GM19468 (cell line): ENCODE measurements at regions not wholly inside any gene's neighbourhood (a gene's known extent, or its start where the extent isn't known, plus 50 kb on each side); places are given as distances from the start of the nearest gene placed in this dataset.

Source experiments
- ATAC-seq: cut with Tn5 transposase; IDR thresholded peaks from one replicate; pipeline ENCODE4 v1.9.1; 2021; ENCODE audit warnings: mild to moderate bottlenecking, moderate library complexity, moderate number of reproducible peaks; ENCODE audit not compliant: unreplicated experiment; ENCODE audit errors: extremely low read depth

GRCh38 chr22:49244466-49245420, 582.9 kb downstream of the BRD1 start:
- ATAC-seq: no peak

GRCh38 chr22:49243965-49244364, 583.7 kb downstream of the BRD1 start:
- no peak for ATAC-seq

GRCh38 chr22:49243335-49243734, 584.3 kb downstream of the BRD1 start:
- ATAC-seq: no peak

DNA sequence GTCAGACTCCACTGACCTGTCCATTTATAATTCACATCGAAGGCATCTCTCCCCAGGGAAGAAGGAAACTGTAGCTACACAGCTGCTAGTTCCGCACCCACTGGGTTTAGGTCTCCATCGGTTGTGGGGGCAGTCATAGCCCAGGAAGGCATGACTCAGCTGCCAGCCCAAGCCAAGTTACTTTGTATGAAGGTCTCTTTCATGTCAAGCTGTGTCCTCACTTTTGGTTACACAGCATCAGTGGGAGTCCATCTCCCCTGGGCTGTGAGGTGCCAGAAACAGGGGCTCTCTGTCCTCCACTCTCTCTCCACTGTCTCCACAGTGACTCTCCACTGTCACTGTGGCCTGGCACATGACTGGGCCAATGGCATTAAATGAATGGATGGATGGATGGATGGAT, 585.2 kb downstream of the BRD1 start:
- no peak for ATAC-seq

DNA sequence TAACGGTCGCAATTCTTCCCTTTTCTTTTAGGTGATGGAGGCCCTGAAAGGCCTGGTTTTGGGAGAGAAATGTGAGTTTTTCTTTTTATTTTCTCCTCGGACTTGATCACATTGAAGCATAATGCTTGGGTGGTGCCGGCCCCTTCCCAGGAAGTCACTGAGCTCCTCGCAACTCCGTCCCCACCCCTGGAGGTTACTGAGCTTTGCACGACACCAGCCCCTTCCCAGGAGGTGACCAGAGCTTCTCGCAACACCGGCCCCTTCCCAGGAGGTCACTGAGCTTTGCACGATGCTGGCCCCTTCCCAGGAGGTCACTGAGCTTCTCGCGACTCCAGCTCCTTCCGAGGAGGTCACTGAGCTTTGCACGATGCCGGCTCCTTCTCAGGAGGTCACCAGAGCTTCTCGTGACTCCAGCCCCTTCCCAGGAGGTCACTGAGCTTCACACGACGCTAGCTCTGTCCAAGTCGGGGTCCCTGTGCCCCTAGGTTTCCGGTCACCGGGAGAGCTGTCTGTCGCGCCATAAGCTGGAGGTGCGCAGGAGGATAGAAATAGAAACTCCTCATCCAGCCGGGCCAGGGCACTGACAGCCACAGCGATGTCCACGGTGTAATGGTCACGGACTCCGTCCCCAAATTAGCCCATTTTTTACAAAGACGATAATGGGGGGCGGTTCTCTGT, 586.4 kb downstream of the BRD1 start:
- ATAC-seq: no peak

DNA sequence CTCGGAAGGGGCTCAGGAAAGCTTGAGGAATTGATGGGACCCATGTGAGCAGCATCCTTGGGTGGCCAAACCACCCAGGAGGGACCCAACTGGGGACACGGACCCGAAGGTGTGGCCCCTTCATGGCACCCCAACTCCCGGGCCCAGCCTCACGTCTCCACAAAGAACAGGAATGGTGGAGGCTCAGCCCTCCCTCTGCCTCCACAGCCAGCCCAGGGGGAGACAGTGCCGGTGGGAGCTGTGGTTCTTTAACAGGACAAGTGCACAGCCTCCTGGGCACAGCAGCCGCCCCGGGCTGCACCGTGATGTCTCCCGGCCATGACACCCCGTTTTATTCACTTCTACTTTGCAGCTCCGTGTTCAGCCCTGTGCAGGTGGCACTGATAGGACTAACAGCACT, 587.2 kb downstream of the BRD1 start:
- ATAC-seq: no peak

- no peak for ATAC-seq
Measured at GRCh38 chr22:49240016-49240380, 587.7 kb downstream of the BRD1 start.

GRCh38 chr22:49239264-49240015, 588.2 kb downstream of the BRD1 start:
- ATAC-seq: no peak

DNA sequence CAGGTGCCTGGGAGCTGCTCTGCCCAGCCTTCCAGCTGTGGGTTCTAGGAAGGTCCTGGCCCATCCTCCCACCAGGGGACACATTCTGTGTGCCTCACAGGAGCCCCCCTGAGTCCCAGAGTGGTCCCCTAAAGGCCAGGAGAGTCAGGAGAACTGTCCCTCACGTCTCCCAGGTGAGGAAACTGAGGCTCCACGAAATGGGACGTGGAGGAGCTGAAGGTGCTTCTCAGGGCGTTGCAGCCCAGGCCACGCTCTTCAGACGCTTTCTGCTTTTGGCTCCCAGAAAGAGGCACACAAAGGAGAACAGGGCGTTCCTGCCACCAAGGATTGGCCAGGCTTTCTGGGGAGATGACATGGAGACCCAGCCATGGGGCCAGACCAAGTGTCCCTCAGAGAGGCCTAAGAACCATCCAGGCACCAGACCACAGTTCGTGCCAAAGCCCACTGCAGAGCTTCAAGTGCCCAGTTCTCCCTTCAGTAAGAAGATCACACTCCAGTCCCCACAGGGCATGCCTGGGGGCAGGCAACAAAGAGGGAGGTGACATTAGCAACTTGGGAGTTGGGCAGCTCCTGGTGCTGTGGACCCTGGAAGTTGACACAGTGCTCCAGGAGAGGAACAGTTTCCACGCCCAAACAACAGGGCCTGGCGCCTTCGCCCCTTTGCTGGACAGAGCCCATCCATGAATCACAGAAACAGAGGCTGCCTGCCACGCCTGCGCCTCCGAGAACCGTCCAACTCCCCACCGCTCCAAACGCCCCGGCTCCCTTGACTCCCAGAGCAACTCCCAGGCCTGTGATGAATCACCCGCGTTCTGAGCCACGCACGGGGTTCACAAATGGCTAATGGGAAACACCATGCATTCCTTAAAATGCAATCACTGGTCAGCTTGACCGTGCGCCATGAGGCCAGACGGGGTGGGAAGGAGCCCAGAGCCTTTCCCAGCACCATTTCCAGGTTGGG, 589.2 kb downstream of the BRD1 start:
- no peak for ATAC-seq

DNA sequence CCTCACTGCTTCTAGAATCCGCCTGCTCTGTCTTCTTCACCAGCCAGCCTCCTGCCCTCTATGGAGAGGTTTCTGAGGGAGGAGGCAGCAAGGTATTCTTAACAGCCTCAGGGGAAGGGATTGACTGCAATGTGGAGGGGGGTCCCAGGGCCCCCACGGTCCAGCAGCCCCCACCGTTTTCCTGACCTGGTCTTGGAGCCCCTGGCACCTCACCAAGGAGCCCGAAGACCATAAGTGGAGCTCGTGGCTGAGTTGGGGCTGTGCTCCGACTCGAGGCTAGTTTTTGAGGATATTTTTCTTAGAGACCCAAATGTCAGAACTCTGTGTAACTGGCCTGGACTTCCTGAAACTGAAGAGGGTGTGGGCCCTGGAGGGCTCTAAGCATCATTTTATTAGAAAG, 590.0 kb downstream of the BRD1 start:
- no peak for ATAC-seq

DNA sequence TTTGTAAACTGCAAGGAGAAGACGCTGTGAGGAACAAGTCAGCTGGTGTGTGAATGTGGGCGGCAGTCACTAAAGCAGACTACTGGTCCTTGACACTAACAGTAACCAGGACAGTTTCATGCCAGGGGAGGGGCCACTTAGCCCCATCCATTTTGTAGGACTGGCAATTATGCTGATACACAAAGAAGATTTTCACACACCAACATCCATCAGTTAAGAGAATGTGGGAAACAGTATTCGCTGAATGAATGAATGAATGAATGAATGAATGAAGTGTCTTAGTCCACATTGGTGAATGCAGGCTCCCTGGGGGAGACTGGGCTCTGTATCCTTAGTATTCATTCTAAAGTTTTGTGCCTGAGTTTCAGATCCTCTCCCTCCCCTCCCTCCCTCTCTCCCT, 590.4 kb downstream of the BRD1 start:
- ATAC-seq: no peak

DNA sequence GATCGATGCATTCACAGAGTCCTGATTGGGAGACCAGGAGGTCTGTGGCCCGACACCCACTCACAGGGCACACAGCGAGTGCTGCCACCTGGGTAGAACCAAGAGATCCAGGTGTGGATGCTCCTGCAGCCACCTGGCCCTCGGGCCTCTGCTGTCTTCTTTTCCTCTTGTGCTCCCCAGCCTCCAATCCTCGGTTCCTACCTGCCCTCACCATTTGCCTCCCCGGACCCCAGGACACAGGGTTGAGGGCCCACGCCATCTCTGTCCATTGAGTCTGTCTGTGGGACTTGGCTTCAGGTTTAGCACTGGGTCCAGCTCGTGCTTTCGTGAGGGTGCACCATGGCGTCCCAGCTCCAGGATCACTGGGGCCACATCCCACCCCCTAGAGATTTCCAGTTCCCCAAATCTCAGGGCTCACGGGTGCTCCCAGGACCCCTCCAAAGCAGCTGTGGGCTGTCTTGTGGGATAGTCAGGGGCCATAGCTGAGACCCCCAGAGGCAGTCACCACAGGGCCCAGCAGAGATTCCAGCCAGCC, 591.1 kb downstream of the BRD1 start:
- ATAC-seq: no peak

GRCh38 chr22:49235463-49236300, 592.0 kb downstream of the BRD1 start:
- ATAC-seq: no peak

DNA sequence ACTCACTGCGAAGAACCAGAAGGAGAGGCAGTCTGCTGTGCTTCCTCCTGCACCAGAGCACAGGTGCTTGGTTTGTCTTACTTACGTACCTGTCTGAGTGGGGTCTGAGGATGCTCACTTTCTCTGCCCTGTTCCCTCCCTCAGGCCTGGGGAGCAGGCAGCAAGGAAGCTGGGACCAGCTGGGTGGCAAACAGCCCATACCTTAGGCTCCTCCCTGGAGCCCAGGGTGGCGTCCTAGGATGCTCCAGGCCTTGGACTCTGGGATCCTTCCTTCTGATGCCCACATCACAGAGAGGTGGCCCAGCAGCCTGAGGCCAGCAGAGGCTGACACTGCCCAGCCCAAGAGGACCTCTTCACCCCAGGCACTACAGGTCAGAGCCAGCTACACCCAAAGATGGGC, 593.2 kb downstream of the BRD1 start:
- ATAC-seq: no peak

DNA sequence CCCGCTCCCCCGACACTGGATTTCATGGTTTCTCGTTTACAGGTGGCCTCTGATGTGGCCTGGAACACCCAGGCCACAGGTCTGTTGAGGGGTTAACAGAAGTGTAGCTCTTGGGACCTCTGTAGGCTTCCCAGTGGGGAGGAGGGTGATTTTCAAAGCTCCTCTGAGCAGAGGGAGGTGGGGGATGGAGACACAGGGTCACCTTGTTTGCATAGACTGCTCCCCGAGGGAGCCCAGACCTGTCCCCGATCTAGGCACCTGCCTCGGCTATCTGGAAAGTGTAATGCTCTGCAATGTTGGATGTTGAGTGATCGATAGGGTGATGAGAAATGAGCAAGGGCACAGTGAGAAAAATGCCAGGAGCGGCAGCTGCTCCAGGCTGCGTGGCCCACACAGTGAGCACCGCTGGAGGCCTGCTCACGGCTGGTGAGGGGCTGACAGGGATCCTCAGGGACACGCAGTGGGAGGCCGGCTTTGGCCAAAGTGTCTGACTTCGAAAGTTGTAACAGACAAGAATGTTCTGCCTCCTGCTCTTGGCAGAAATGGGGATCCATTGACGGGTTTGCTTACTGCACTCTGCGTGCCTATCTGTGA, 594.1 kb downstream of the BRD1 start:
- ATAC-seq: no peak

DNA sequence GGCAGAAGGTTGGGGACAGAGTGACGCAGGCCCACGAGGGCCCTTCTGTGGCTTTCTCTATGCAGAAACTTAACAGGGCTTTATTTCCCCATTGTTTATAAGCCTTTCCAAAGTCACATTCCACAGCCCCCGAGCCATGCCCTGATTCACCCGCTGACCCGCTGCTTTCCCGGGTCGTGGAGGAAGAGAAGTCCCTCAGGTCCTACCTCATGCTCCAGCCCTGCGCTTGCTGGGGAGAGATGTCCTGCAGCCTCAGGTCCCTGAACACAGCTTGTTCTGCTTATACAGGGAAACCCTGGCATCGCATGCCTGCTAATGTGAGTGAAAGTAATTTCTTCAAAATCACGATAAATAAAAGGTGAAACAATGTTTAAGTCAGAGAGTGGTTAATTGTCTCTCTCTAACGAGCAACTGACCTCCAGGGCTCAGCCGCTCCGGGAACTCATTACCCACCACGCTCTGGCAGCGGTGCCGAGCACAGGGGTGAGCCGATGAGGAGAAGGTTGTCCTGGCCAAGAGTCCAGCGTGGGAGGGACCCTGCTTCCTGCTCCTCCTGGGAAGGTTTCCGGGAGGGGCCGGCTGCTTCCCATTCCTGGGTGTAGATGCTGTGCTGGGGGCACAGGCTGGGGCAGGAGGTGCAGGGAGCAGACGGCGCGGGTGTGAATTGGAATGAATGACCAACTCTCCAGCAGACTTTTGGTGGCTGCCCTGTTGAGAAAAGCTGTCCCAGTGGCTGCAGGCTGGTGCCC, 595.2 kb downstream of the BRD1 start:
- ATAC-seq: no peak

- no peak for ATAC-seq
Measured at GRCh38 chr22:49230194-49230577, 597.5 kb downstream of the BRD1 start.
